ENCODE measurements at regions not wholly inside any gene's neighbourhood (a gene's known extent, or its start where the extent isn't known, plus 50 kb on each side); places are given as distances from the start of the nearest gene placed in this dataset.
A peak's percentile ranks its signal among the peaks of the same experiment; 100 is the strongest.

DNA sequence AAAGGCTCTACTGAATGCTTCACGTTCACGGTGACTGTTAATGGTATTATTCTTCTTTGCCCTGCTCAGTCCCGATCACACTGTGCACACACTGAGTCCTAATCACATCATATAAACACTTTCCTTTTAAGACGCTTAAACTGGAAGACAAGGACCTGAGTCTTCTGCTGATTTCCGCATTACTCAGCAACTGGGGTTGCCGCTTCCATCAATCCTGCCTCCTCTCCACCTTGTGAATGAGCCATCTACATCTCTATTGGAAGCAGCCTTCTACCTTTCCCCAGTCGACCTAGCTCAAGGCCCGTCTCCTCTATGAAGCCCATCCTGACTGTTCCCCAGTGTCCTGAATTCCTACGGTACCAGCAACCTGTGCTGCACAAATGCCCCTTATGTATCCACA, 104.7 kb downstream of the NCOR2 start:
- Histone ChIP-seq H3K4ac (ENCODE audit: low read depth, low read length) (no peak overlapping the region), H3K27me3 (ENCODE audit: insufficient read depth, low read length) (no peaks in the 10 kb centered on the region), H3K9me3 (ENCODE audit: control insufficient read depth, low read depth, low read length) (no peaks in the 10 kb centered on the region), H4K5ac (ENCODE audit: insufficient read length, low read depth, low read length) (no peak overlapping the region), H3K23me2 (ENCODE audit: insufficient read length, low read depth, low read length, poor library complexity, severe bottlenecking) (no peaks in the 10 kb centered on the region), H3K79me2 (ENCODE audit: insufficient read depth, low read length) (no peaks in the 10 kb centered on the region), H4K8ac (replicated peaks; ENCODE audit: insufficient read length, low read depth, low read length) (no peak overlapping the region), H2AFZ (ENCODE audit: low read length) (no peak overlapping the region), H2AK5ac (ENCODE audit: insufficient read length, low read length) (no peak overlapping the region), H3K4me2 (ENCODE audit: insufficient read depth, insufficient read length, low read length) (no peak overlapping the region), H3K9ac (ENCODE audit: extremely low read depth, insufficient read length, low read length) (no peak overlapping the region), H3K23ac (ENCODE audit: insufficient read length, low read depth, low read length) (no peak overlapping the region), H2BK12ac (ENCODE audit: insufficient read length, low read depth, low read length) (no peak overlapping the region), H2BK120ac (ENCODE audit: low read depth, low read length, poor library complexity, severe bottlenecking) (no peak overlapping the region), H3K56ac (ENCODE audit: insufficient read length, low read depth, low read length) (no peak overlapping the region), H3K27ac (ENCODE audit: insufficient read length, low read depth, low read length) (no peak overlapping the region), H3K18ac (ENCODE audit: insufficient read length, low read depth, low read length) (no peak overlapping the region), H3K4me1 (ENCODE audit: insufficient read depth, low read length) (no peaks in the 10 kb centered on the region), H3T11ph (ENCODE audit: low read length) (no peak overlapping the region), H2BK15ac (ENCODE audit: low read depth, low read length) (no peak overlapping the region), H2BK5ac (ENCODE audit: insufficient read length, low read length) (no peak overlapping the region), H2BK20ac (ENCODE audit: low read depth, low read length, poor library complexity, severe bottlenecking) (no peak overlapping the region), H4K91ac (ENCODE audit: insufficient read length, low read depth, low read length) (no peak overlapping the region), H3K79me1 (ENCODE audit: insufficient read depth, low read depth, low read length, poor library complexity, severe bottlenecking) (no peaks in the 10 kb centered on the region), H4K20me1 (ENCODE audit: control insufficient read depth, insufficient read depth, insufficient read length) (peaks cover 6% of the 10 kb centered on the region), H3K14ac (ENCODE audit: insufficient read depth, low read length) (no peak overlapping the region)
- peaks cover 15 to 39% of the 10 kb centered on the region in 2 experiments for H3K4me1 Mint-ChIP-seq
- H3K27me3 Mint-ChIP-seq (ENCODE audit: low read depth), result no peaks in the 10 kb centered on the region; the same call in 1 of the 2 replicates
- peak overlapping the region; percentile 42 to 85 (median 69); a peak in 5 of 7 replicates for H3K27ac Mint-ChIP-seq
- peaks cover 44 to 70% (median 69%) of the 10 kb centered on the region in 3 experiments for H3K36me3 Mint-ChIP-seq (ENCODE audit: insufficient read depth in 1 of 3, low read depth in 3 of 3)
- no peak overlapping the region; a peak in 1 of 5 replicates for H3K4me3 Mint-ChIP-seq
- H3K9me3 Mint-ChIP-seq, result peaks cover 2 to 8% of the 10 kb centered on the region in 2 experiments; a peak in 4 of 5 replicates
- DNase-seq, result no peak
- TF ChIP-seq, protein P1, sequence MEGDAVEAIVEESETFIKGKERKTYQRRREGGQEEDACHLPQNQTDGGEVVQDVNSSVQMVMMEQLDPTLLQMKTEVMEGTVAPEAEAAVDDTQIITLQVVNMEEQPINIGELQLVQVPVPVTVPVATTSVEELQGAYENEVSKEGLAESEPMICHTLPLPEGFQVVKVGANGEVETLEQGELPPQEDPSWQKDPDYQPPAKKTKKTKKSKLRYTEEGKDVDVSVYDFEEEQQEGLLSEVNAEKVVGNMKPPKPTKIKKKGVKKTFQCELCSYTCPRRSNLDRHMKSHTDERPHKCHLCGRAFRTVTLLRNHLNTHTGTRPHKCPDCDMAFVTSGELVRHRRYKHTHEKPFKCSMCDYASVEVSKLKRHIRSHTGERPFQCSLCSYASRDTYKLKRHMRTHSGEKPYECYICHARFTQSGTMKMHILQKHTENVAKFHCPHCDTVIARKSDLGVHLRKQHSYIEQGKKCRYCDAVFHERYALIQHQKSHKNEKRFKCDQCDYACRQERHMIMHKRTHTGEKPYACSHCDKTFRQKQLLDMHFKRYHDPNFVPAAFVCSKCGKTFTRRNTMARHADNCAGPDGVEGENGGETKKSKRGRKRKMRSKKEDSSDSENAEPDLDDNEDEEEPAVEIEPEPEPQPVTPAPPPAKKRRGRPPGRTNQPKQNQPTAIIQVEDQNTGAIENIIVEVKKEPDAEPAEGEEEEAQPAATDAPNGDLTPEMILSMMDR (conservative IDR thresholded peaks at IDR 0.05), result no peak
- no CpG with 5 or more reads among the region's 9 CpGs for WGBS (ENCODE audit: extremely low coverage, insufficient read length, low lambda C conversion rate)

Data from H9 (cell line).